ENCODE measurements at regions not wholly inside any gene's neighbourhood (a gene's known extent, or its start where the extent isn't known, plus 50 kb on each side); places are given as distances from the start of the nearest gene placed in this dataset.
"Not testable (repeated sequence)": the region's sequence is repeated elsewhere in the genome, so short reads cannot be mapped to it uniquely, and the experiment has no call there.

DNA sequence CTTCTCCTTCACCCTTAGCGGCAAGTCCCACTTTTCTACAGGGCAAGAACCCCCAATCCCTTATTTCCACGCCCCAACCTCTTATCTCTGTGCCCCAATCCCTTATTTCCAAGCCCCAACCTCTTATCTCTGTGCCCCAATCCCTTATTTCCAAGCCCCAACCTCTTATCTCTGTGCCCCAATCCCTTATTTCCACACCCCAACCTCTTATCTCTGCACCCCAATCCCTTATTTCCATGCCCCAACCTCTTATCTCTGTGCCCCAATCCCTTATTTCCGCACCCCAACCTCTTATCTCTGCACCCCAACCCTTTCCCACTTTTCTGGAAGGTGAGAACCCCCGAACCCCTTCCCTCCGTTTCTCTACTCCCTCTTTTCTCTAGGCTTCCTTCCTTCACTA is 116.1 kb upstream of the GJE1 start:
- in situ Hi-C loops (cut with MboI; ENCODE audit: low sequenced_read_pairs) = not testable (repeated sequence)

DNA sequence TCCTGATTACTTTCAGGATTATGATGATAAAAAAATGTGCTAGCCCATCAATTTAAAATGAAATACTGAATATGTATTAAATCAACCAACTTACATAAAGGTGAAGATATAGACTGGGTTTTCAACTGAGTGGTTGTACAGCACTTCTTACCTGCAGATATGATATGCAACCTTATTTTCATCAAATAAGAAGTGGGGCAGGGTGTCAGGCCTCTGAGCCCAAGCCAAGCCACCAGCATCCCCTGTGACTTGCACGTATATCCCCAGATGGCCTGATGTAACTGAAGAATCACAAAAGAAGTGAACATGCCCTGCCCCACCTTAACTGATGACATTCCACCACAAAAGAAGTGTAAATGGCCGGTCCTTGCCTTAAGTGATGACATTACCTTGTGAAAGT is 117.3 kb upstream of the GJE1 start:
- in situ Hi-C loops (cut with MboI; ENCODE audit: low sequenced_read_pairs) = not testable (repeated sequence)

DNA sequence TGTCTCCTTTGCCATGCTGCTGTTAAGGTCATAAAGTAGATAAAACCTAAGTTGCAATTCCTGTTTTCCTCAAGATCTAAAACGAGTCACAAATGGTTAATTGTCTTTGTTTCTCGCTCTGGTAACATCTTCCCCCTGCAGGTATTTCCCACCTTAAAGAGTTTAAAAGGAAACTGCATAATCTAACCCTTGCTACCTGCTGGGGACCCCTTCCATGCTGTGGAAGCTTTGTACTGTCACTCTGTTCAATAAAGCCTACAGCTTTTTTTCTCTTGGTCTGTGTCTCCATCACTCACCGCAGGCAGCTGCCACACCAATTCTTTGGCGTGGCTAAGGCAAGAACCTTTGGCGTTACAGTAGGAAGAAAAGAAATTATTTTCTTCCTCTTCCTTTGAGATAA is 117.7 kb upstream of the GJE1 start:
- in situ Hi-C loops (cut with MboI; ENCODE audit: low sequenced_read_pairs) = no loop called here

DNA sequence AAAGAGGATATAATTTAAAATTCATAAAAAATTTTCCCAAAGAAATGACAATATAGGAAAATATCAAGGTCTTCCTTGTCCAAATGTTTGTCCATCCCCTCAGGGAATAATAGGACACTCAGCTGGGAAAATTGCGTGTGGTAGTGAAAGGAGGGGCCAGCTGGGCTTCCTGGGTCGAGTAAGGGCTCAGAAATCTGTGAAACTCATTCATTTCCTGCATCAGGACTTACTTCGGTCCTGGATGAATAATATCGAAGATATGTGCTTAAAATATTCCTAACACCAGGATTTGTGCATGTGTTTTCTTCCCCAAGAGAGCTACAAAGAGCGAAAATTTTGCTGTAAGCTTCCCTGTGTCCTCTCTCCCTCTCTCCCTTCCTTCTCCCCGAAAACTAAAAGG is 118.2 kb upstream of the GJE1 start:
- in situ Hi-C loops (cut with MboI; ENCODE audit: low sequenced_read_pairs) = no loop called here

DNA sequence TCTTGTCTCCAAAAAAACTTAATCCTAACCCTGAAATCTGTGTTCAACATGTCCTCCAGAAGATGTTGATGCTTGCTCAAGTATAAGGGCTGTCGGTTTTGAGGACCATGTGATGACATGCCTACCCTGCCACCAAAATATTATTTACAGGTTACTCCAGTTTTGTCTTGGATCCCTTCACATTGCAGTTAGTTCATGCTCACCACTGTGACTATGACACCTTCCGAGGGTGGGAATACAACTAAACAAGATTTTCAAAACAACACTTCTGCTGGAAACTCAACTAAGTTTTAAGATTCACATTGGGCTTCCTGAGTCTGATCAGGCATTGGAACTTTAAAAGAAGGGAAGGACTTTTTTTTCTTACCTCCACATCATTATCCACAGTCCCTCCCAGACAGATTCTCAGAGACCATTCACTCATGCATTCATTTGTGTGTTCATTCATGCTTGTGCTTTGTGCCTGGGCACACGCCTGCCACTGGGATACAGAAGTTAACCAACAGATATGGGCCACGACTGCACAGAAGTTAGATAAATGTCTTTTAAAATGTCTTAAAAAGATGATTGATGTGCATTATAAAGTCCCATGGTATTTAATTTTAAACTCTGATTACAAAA is 118.7 kb upstream of the GJE1 start:
- in situ Hi-C loops (cut with MboI; ENCODE audit: low sequenced_read_pairs) = no loop called here

- in situ Hi-C loops (cut with MboI; ENCODE audit: low sequenced_read_pairs) = no loop called here
Observed at GRCh38 chr6:142013287-142013686, 119.4 kb upstream of the GJE1 start.

DNA sequence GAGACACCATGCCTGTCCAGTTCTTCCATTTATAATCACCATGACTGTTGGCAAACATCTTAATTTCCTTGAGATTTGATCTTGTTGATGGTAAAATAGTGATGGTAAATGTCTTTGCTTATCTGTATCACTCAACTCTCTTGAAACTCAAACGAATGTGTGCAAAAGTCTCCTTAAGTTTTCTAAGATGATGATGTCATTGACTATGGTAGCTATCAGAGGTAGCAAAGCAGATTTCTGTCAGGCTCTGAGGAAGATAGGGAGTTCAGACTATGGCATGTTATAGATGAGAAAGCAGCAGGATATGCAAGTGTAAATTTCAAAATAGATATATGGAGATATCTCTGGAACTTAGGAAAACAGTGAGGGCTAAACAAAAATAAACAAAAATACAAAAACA is 121.0 kb upstream of the GJE1 start:
- in situ Hi-C loops (cut with MboI; ENCODE audit: low sequenced_read_pairs) = no loop called here

GRCh38 chr6:142011156-142011555 is 121.6 kb upstream of the GJE1 start:
- in situ Hi-C loops (cut with MboI; ENCODE audit: low sequenced_read_pairs) = no loop called here

- in situ Hi-C loops (cut with MboI; ENCODE audit: low sequenced_read_pairs) = no loop called here
Observed at GRCh38 chr6:142009647-142010046, 123.1 kb upstream of the GJE1 start.

- in situ Hi-C loops (cut with MboI; ENCODE audit: low sequenced_read_pairs) = no loop called here
Observed at GRCh38 chr6:142008781-142009180, 123.9 kb upstream of the GJE1 start.

- in situ Hi-C loops (cut with MboI; ENCODE audit: low sequenced_read_pairs) = no loop called here
Observed at GRCh38 chr6:142008016-142008735, 124.5 kb upstream of the GJE1 start.

DNA sequence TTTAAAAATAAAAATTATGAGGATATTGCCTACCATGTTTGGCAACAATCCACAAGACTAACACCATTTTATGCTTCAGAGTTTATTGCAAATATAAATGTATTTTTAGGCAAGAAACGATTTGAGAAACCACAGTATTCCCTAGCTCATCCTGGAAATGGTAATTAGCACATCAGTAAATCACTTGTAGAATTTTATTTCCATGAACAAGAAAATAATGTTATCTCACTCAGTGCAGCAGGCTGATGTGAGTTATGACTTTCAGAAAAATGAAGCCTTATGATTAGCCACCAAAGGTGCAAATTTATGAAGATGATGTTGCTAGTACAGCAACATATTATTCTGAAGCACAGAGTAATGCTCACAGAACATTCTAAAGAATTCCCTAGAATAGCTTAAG is 127.7 kb upstream of the GJE1 start:
- in situ Hi-C loops (cut with MboI; ENCODE audit: low sequenced_read_pairs) = no loop called here

DNA sequence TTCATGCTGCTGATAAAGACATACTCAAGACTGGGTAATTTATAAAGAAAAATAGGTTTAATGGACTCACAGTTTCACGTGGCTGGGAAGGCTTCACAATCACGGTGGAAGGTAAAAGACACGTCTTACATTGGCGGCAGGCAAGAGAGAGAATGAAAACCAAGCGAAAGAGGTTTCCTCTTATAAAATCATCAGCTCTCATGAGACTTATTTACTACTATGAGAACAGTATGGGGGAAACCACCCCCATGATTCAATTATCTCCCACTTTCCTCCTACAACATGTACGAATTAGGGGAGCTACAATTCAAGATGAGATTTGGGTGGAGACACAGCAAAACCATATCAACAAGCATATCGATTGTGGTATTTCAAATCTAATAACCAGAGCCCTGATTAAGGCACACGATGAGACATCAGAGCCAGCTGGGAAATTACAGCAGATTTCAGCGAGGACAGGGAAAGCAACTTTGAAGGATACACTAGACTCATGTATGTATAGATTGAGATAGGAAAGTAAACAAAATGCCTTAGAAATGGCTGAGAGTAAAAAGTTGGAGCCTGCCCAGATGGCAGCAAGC is 129.8 kb upstream of the GJE1 start:
- in situ Hi-C loops (cut with MboI; ENCODE audit: low sequenced_read_pairs) = no loop called here

DNA sequence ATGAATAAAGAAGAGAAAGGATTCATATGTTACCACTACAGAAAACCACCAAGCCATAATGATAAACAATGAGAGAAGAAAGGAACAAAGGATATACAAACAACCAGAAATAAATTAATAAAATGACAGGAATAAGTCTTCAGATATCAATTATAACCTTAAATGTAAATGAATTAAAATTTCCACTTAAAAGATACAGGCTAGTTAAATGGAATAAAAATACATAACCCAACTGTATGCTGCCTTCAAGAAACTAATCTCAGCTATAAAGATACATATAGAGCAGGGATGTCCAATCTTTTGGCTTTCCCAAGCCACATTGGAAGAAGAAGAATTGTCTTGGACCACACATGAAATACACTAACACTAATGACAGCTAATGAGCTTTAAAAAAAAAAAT is 135.9 kb upstream of the GJE1 start:
- in situ Hi-C loops (cut with MboI; ENCODE audit: low sequenced_read_pairs) = no loop called here

- in situ Hi-C loops (cut with MboI; ENCODE audit: low sequenced_read_pairs) = no loop called here
Observed at GRCh38 chr6:141992109-141992508, 140.6 kb upstream of the GJE1 start.

DNA sequence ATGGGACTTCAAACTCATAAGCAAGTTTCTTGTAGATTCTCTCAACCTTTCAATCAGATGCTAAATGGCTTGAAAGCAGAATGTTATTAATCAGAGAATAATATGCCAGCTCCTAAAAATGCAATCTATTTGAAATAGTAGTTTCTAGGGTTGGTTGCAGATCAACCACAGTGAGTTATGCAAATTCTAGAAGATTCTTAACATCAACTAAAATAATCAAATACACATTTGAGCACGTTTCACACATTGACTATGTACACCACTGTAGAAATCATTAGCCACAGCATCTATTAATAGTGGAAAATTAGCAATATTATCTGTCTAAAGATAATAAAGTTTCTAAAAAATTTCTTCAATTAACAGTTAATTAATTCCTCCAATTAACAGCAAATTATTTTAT is 141.9 kb upstream of the GJE1 start:
- in situ Hi-C loops (cut with MboI; ENCODE audit: low sequenced_read_pairs) = no loop called here

DNA sequence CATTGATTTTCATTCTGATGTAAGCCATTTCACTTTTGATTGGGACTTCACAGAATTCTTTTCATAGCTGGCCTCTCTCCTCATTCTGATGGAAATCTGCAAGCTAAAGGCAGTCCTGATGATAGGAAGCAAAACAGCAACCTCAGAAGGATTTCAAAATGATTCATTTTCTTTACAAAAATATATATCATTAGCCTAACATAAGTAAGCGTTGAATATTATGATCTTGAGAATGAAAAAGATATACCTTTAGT is 143.1 kb upstream of the GJE1 start:
- in situ Hi-C loops (cut with MboI; ENCODE audit: low sequenced_read_pairs) = no loop called here

DNA sequence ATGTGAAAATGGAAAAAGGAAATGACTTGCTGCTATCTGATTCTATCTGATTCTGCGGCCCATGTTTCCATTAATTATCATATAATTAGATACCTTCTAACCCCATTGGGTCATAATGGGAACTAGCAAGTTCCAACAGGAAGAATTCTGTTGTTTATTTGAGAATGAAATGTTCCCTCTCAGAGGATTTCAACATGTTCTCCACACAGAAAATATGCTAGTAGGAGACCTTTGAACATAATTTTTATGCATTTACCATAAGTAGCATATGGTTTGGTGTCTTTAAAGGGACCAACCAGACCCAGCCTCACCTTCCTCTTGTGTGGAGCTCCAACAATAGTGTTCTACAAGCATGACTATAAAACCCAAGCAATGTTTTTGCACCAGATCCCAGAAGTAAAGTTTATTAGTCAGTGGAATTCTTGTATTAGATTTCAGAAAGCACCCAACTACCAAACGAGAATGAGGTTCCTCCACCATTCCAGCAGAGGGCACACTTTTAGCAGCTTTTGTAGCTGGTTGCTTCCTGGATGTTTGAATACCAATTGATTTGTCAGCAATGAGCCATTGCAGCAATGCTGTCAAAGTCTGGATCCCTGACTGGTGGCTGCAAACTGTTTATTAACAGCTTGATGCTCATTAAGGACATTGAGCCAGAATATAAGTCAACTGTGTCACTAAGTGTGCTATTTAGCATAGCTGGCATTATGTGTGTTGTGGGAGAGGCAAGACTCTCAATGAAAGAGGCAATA is 143.6 kb upstream of the GJE1 start:
- in situ Hi-C loops (cut with MboI; ENCODE audit: low sequenced_read_pairs) = no loop called here

- in situ Hi-C loops (cut with MboI; ENCODE audit: low sequenced_read_pairs) = no loop called here
Observed at GRCh38 chr6:141988327-141988726, 144.4 kb upstream of the GJE1 start.

- in situ Hi-C loops (cut with MboI; ENCODE audit: low sequenced_read_pairs) = no loop called here
Observed at GRCh38 chr6:141986457-141986856, 146.3 kb upstream of the GJE1 start.

DNA sequence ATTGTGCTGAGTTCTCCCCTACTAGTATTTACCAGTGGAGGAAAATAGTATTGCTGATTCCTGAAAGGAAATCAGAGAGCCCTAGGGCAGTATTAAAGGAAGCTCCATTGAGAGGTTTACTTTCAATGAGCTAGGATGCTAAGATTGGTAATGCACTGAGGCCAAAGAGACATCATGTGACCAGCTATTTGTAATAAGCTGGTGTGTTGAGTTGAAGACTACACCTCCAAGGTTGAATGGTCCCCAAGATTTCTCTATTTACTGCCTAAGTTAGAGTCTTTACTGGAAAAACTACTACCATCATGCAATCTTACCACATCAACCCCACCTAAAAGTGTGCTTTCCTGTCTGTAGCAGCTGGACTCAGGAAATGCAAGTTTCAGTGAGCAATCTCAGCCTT is 151.5 kb upstream of the GJE1 start:
- in situ Hi-C loops (cut with MboI; ENCODE audit: low sequenced_read_pairs) = no loop called here

- in situ Hi-C loops (cut with MboI; ENCODE audit: low sequenced_read_pairs) = no loop called here
Observed at GRCh38 chr6:141977782-141978181, 154.9 kb upstream of the GJE1 start.
